ENCODE measurements at regions not wholly inside any gene's neighbourhood (a gene's known extent, or its start where the extent isn't known, plus 50 kb on each side); places are given as distances from the start of the nearest gene placed in this dataset.

- in situ Hi-C loops (cut with MboI; ENCODE audit: low pct_ligation_motif_present in 1 of 4, low pct_unique_long_range_greater_than_20kb in 1 of 4, low sequenced_read_pairs in 3 of 4) (no loop called here), intact Hi-C loops (cut with DNase I; ENCODE audit: low total_unique reads) (no loop called here)
- no peak for DNase-seq
- Histone ChIP-seq H3K9me3 (no peaks in the 10 kb centered on the region), H3K27me3 (peaks cover 23% of the 10 kb centered on the region), H3K4me3 (no peak overlapping the region), H3K36me3 (no peaks in the 10 kb centered on the region), H3K27ac (no peak overlapping the region), H3K4me1 (peaks cover 0 to 9% (median 0%) of the 10 kb centered on the region in 4 donors)
- 83 to 86% methylated on average over 9 to 24 of the region's 24 CpGs for WGBS, 2 donors (ENCODE audit: low coverage in 1 of 2)
- no peak for TF ChIP-seq EP300 (IDR thresholded peaks at IDR 0.05; ENCODE audit: low read depth)
- no peak for TF ChIP-seq CTCF (IDR thresholded peaks at IDR 0.05)
- no peak for TF ChIP-seq POLR2AphosphoS5 (IDR thresholded peaks at IDR 0.05)
- no peak for TF ChIP-seq POLR2A (IDR thresholded peaks at IDR 0.05)
These were observed 259.8 kb upstream of the HDAC4 start for GRCh38 chr2:239660390-239661230.

- Histone ChIP-seq H3K4me1 (peaks cover 0 to 9% (median 0%) of the 10 kb centered on the region in 4 donors), H3K4me3 (no peak overlapping the region), H3K27ac (no peak overlapping the region), H3K27me3 (peaks cover 23% of the 10 kb centered on the region), H3K36me3 (no peaks in the 10 kb centered on the region), H3K9me3 (no peaks in the 10 kb centered on the region)
- no peak for DNase-seq
- TF ChIP-seq POLR2A (IDR thresholded peaks at IDR 0.05) (no peak), EP300 (IDR thresholded peaks at IDR 0.05; ENCODE audit: low read depth) (no peak), CTCF (IDR thresholded peaks at IDR 0.05) (no peak), POLR2AphosphoS5 (IDR thresholded peaks at IDR 0.05) (no peak)
- intact Hi-C loops (cut with DNase I; ENCODE audit: low total_unique reads): no loop called here
- WGBS, 2 donors (ENCODE audit: low coverage in 1 of 2): 91% methylated on average over 6 of the region's 6 CpGs; no CpG with 5 or more reads in 1 of the 2 donors
- in situ Hi-C loops (cut with MboI; ENCODE audit: low pct_ligation_motif_present in 1 of 4, low pct_unique_long_range_greater_than_20kb in 1 of 4, low sequenced_read_pairs in 3 of 4): no loop called here
These were observed 257.2 kb upstream of the HDAC4 start for GRCh38 chr2:239657992-239658391.

- 84 to 96% methylated on average over 2 of the region's 2 CpGs for WGBS, 2 donors (ENCODE audit: low coverage in 1 of 2)
- TF ChIP-seq CTCF (IDR thresholded peaks at IDR 0.05) (no peak), EP300 (IDR thresholded peaks at IDR 0.05; ENCODE audit: low read depth) (no peak), POLR2A (IDR thresholded peaks at IDR 0.05) (no peak), POLR2AphosphoS5 (IDR thresholded peaks at IDR 0.05) (no peak)
- DNase-seq: no peak
- H3K4me3 ChIP-seq: no peak overlapping the region
- peaks cover 0 to 9% (median 0%) of the 10 kb centered on the region in 4 donors for H3K4me1 ChIP-seq
- in situ Hi-C loops (cut with MboI; ENCODE audit: low pct_ligation_motif_present in 1 of 4, low pct_unique_long_range_greater_than_20kb in 1 of 4, low sequenced_read_pairs in 3 of 4) (no loop called here), intact Hi-C loops (cut with DNase I; ENCODE audit: low total_unique reads) (no loop called here)
- no peaks in the 10 kb centered on the region for H3K9me3 ChIP-seq
- no peaks in the 10 kb centered on the region for H3K36me3 ChIP-seq
- peaks cover 18% of the 10 kb centered on the region for H3K27me3 ChIP-seq
- no peak overlapping the region for H3K27ac ChIP-seq
These were observed 256.4 kb upstream of the HDAC4 start for GRCh38 chr2:239657236-239657635.

- no peaks in the 10 kb centered on the region for H3K36me3 ChIP-seq
- TF ChIP-seq EP300 (IDR thresholded peaks at IDR 0.05; ENCODE audit: low read depth) (no peak), POLR2AphosphoS5 (IDR thresholded peaks at IDR 0.05) (no peak), POLR2A (IDR thresholded peaks at IDR 0.05) (no peak), CTCF (IDR thresholded peaks at IDR 0.05) (no peak)
- H3K4me1 ChIP-seq: no peaks in the 10 kb centered on the region
- intact Hi-C loops (cut with DNase I; ENCODE audit: low total_unique reads): no loop called here
- no peak for DNase-seq
- H3K27me3 ChIP-seq: no peaks in the 10 kb centered on the region
- 79 to 83% methylated on average over 4 of the region's 4 CpGs for WGBS, 2 donors (ENCODE audit: low coverage in 1 of 2)
- in situ Hi-C loops (cut with MboI; ENCODE audit: low pct_ligation_motif_present in 1 of 4, low pct_unique_long_range_greater_than_20kb in 1 of 4, low sequenced_read_pairs in 3 of 4): no loop called here
- H3K4me3 ChIP-seq: no peak overlapping the region
- H3K27ac ChIP-seq: no peak overlapping the region
- H3K9me3 ChIP-seq: no peaks in the 10 kb centered on the region
These were observed 253.4 kb upstream of the HDAC4 start for GRCh38 chr2:239654266-239654665.
